WTC11 (cell line): ENCODE measurements at regions not wholly inside any gene's neighbourhood (a gene's known extent, or its start where the extent isn't known, plus 50 kb on each side); places are given as distances from the start of the nearest gene placed in this dataset.

ENCODE experiments used
- EMX1 ChIP-seq: fragments of 250-450 bp; sonication (Bioruptor Pico); IDR thresholded peaks from 2 replicates; pipeline ENCODE4 v1.8.0; 2021; ENCODE audit warnings: mild to moderate bottlenecking
- RELA ChIP-seq: sonication (generic); formaldehyde crosslinking; IDR thresholded peaks from 2 replicates; pipeline ENCODE4 v1.8.1; 2022; ENCODE audit warnings: missing genetic modification reagents, mild to moderate bottlenecking, borderline replicate concordance
- TF ChIP-seq, protein P1 (sequence below): fragments of 200-600 bp; IDR thresholded peaks from 2 replicates; pipeline ENCODE4 v1.8.0; 2022; ENCODE audit warnings: antibody characterized with exemption

GRCh38 chr16:74113545-74113944 lies 183.1 kb upstream of the PSMD7 start:
- TF ChIP-seq, protein P1, sequence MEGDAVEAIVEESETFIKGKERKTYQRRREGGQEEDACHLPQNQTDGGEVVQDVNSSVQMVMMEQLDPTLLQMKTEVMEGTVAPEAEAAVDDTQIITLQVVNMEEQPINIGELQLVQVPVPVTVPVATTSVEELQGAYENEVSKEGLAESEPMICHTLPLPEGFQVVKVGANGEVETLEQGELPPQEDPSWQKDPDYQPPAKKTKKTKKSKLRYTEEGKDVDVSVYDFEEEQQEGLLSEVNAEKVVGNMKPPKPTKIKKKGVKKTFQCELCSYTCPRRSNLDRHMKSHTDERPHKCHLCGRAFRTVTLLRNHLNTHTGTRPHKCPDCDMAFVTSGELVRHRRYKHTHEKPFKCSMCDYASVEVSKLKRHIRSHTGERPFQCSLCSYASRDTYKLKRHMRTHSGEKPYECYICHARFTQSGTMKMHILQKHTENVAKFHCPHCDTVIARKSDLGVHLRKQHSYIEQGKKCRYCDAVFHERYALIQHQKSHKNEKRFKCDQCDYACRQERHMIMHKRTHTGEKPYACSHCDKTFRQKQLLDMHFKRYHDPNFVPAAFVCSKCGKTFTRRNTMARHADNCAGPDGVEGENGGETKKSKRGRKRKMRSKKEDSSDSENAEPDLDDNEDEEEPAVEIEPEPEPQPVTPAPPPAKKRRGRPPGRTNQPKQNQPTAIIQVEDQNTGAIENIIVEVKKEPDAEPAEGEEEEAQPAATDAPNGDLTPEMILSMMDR = no peak
- TF ChIP-seq RELA (CRISPR knock-in tag) = no peak
- TF ChIP-seq EMX1 = no peak
